Astrocyte of the spinal cord (primary cell): ENCODE measurements at regions not wholly inside any gene's neighbourhood (a gene's known extent, or its start where the extent isn't known, plus 50 kb on each side); places are given as distances from the start of the nearest gene placed in this dataset.

Source experiments
- DNase-seq: peaks from one replicate; pipeline ENCODE4 v3.0.0; 2011; ENCODE audit warnings: low read depth, low spot score
- H3K4me3 ChIP-seq: 2 replicates; pipeline ENCODE4 v1.5.1; 2011; ENCODE audit warnings: low read depth, mild to moderate bottlenecking, low read length, moderate library complexity
- CTCF ChIP-seq: IDR thresholded peaks from 2 replicates; pipeline ENCODE4 v1.5.1; 2012; ENCODE audit warnings: low read depth, mild to moderate bottlenecking, low read length, inconsistent platforms
- in situ Hi-C: cut with HindIII; loops from 2 replicates; pipeline ENCODE4 v1.10.0; 2017; ENCODE audit warnings: low sequenced_read_pairs

GRCh38 chr2:66896131-66896530, 461.2 kb downstream of the MEIS1 start:
- in situ Hi-C loops, result no loop called here
- H3K4me3 ChIP-seq, result no peak overlapping the region
- no peak for TF ChIP-seq CTCF
- DNase-seq, result no peak

- TF ChIP-seq CTCF, result no peak
- H3K4me3 ChIP-seq, result no peak overlapping the region
- peak; percentile 20 for DNase-seq
- in situ Hi-C loops, result no loop called here
Measured at GRCh38 chr2:66897181-66897580, 462.3 kb downstream of the MEIS1 start.

GRCh38 chr2:66897691-66898150, 462.8 kb downstream of the MEIS1 start:
- in situ Hi-C loops, result no loop called here
- DNase-seq, result no peak
- H3K4me3 ChIP-seq, result no peak overlapping the region
- TF ChIP-seq CTCF, result no peak

- DNase-seq, result no peak
- TF ChIP-seq CTCF, result no peak
Measured at GRCh38 chr2:66899109-66899508, 464.2 kb downstream of the MEIS1 start.

GRCh38 chr2:66899648-66900047, 464.7 kb downstream of the MEIS1 start:
- in situ Hi-C loops, result no loop called here
- DNase-seq, result no peak
- no peak overlapping the region for H3K4me3 ChIP-seq
- no peak for TF ChIP-seq CTCF

More at GRCh38 chr2:66899109-66899508, 464.2 kb downstream of the MEIS1 start:
- in situ Hi-C loops, result no loop called here
- H3K4me3 ChIP-seq, result no peak overlapping the region

GRCh38 chr2:66901344-66901743, 466.4 kb downstream of the MEIS1 start:
- H3K4me3 ChIP-seq, result no peak overlapping the region

More at GRCh38 chr2:66901344-66901743, 466.4 kb downstream of the MEIS1 start:
- in situ Hi-C loops, result no loop called here
- peak; percentile 36 for DNase-seq
- TF ChIP-seq CTCF, result no peak
